ENCODE measurements at regions not wholly inside any gene's neighbourhood (a gene's known extent, or its start where the extent isn't known, plus 50 kb on each side); places are given as distances from the start of the nearest gene placed in this dataset.

DNA sequence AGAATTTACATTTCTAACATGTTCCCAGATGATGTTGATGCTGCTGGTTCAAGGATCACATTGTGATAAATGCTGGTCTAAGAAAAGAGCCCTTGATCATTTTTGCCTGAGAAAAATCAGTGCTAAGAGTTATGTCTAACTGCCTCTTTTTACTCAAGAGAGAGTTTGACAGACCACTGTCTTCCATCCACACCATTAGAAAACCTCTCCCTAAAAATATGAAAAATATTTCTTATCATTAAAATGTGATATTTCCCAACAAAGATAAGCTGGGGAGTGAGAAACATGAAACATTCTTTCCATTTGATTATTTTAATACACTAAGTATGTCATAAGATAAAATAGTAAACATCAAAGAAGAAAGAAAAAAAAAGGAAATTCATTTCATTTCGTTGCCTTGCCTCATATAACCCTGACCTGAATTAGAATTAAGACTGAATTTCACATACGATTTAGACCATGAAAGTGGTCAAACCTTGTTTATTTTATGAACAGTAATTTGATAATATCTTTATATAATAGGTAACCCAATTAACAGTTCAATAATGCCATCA lies 471.8 kb upstream of the ARHGEF26 start:
- Histone ChIP-seq H3K4me2 (no peak overlapping the region), H3K27me3 (no peaks in the 10 kb centered on the region), H3K9ac (no peak overlapping the region), H3K4me3 (no peak overlapping the region), H3K36me3 (no peaks in the 10 kb centered on the region), H3K9me3 (replicated peaks in 1 of 11) (peaks cover 0 to 13% (median 0%) of the 10 kb centered on the region in 11 experiments; a peak in 4 of 22 replicates), H3K27ac (no peak overlapping the region), H4K20me1 (no peaks in the 10 kb centered on the region), H3K4me1 (no peaks in the 10 kb centered on the region)
- no peak for TF ChIP-seq Cebpa-rat (IDR thresholded peaks at IDR 0.05)

DNA sequence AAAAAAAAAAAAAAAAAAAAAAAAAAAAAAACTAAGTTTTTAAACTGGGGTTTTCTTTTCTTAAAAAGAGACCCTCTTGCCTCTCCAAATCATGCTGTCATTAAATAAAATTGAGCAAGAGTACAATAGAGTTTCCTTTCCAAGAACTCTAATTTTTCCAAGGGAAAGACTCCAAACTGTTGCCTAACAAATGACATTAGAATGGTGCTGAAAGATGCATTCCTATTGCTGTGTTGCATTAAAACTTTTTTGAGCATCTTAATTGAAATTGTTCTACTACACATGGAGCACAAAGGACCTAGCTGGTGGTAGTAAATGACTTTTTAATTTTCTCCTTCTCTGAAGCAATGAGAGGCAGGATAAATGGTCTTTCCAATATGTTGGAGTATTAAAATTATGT lies 469.1 kb upstream of the ARHGEF26 start:
- Histone ChIP-seq H4K20me1 (no peaks in the 10 kb centered on the region), H3K4me3 (no peak overlapping the region), H3K4me2 (no peak overlapping the region), H3K9ac (no peak overlapping the region), H3K9me3 (replicated peaks in 1 of 11) (0 out of 22 replicates have a peak, but pooled peaks cover 0 to 4% (median 0%) of the 10 kb centered on the region in 11 experiments), H3K4me1 (no peaks in the 10 kb centered on the region), H3K27me3 (no peaks in the 10 kb centered on the region), H3K27ac (no peak overlapping the region), H3K36me3 (no peaks in the 10 kb centered on the region)
- TF ChIP-seq Cebpa-rat (IDR thresholded peaks at IDR 0.05) = no peak

DNA sequence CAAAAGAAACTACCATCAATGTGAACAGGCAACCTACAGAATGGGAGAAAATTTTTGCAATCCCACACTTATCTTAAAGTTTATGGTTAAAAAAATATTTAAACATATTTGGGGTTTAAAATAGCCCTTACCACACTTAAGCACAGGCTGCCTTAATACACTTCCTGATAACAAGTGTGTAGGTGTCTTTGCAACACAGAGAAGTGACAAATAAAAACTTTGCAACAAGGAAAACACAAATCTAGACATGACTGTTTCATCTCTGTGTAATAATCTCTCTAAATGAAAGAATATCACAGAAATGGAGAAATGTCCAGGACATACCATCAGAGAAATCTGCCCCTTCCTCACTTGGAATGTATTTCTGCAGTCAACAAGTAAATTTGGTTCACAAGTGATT lies 464.1 kb upstream of the ARHGEF26 start:
- no peaks in the 10 kb centered on the region for H3K27me3 ChIP-seq
- no peaks in the 10 kb centered on the region for H3K4me1 ChIP-seq
- no peak overlapping the region for H3K27ac ChIP-seq
- no peak overlapping the region for H3K4me3 ChIP-seq
- H4K20me1 ChIP-seq = no peaks in the 10 kb centered on the region
- no peaks in the 10 kb centered on the region for H3K36me3 ChIP-seq
- H3K4me2 ChIP-seq = no peak overlapping the region
- H3K9ac ChIP-seq = no peak overlapping the region
- TF ChIP-seq Cebpa-rat (IDR thresholded peaks at IDR 0.05) = no peak
- H3K9me3 ChIP-seq (replicated peaks in 1 of 11) = peaks cover 0 to 5% (median 0%) of the 10 kb centered on the region in 11 experiments; a peak in 1 of 22 replicates

DNA sequence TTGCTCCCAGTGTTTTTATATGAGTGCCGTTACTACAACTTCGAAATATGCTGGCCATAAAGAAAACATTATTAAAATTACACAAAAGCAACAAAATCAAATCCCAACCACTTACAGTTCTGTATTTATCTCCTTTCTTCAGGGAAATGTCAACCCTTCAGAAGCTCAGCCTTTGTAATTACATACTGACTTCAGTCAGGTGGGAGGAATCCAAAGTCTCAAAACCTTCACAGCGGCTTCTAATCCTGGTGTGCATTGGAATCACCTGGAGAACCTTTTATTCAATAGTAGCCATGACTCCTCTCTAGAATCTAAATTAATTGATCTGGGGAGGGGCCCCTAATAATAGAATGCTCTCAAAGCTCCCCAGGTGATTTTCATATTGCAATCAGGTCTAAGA lies 463.7 kb upstream of the ARHGEF26 start:
- no peak for TF ChIP-seq Cebpa-rat (IDR thresholded peaks at IDR 0.05)
- no peaks in the 10 kb centered on the region for H3K36me3 ChIP-seq

DNA sequence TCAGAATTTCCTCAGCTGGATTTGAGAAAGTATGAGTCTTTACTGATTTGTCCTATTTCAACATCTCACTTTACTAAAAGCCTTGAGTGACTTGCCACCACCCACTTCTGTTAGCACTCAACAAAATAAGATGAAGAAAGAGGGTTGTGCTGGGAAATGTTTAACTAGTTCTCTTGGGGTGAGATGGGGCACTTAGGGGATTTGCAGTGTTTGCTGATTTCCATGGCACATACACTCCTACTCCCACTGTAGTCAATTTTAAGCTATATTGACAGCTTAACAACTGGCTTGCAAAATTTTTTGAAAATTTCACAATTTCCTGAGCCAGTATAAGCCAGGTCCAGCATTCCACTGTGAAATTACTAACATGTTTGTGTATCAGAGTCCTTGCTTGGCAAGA lies 463.1 kb upstream of the ARHGEF26 start:
- Histone ChIP-seq H3K4me3 (no peak overlapping the region), H3K27ac (no peak overlapping the region), H3K9ac (no peak overlapping the region)

More for the DNA sequence above, 463.7 kb upstream of the ARHGEF26 start:
- H3K4me3 ChIP-seq = no peak overlapping the region
- no peak overlapping the region for H3K9ac ChIP-seq
- H3K4me1 ChIP-seq = no peaks in the 10 kb centered on the region
- H3K27me3 ChIP-seq = no peaks in the 10 kb centered on the region
- no peak overlapping the region for H3K4me2 ChIP-seq
- H4K20me1 ChIP-seq = no peaks in the 10 kb centered on the region
- no peak overlapping the region for H3K27ac ChIP-seq
- H3K9me3 ChIP-seq (replicated peaks in 1 of 11) = peaks cover 0 to 5% (median 0%) of the 10 kb centered on the region in 11 experiments; a peak in 1 of 22 replicates

DNA sequence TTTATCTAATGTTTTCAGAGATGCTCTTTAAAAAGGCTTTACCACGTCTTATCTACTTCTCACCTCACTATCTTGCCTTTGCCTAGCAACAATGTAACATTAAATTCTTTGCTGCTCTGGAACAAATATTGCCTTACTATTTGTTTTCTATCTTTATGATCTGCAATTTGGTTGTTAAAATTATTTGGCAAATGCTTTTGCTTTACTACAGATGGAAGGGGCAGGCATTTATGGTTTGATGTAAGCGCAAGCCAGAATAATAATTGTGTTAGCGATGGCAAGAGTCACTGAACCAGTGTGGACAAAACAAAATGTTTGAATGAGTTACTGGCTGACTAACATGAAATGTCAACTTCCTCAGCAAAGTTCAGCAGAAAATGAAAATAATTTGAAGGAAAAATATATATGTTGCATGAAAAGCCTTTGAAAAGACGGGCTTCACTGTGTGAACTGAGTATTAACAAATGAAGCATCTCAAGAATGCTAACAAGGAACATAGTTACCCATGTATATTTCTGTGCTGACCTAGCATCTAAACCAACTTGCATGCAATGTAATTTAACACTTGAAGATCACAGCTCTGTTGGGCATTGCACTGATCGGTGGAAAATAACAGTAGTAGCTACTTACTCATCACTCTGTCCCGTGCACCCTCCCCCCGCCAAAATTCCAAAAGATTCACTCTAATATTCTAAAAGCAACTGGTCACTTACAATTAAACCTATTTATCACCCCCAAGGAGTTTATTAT lies 454.0 kb upstream of the ARHGEF26 start:
- H4K20me1 ChIP-seq = no peaks in the 10 kb centered on the region
- no peak overlapping the region for H3K9ac ChIP-seq
- no peak overlapping the region for H3K27ac ChIP-seq
- H3K9me3 ChIP-seq (replicated peaks in 1 of 11) = no peaks in the 10 kb centered on the region
- no peak overlapping the region for H3K4me3 ChIP-seq
- no peaks in the 10 kb centered on the region for H3K27me3 ChIP-seq
- no peaks in the 10 kb centered on the region for H3K4me1 ChIP-seq
- no peak overlapping the region for H3K4me2 ChIP-seq
- no peak for TF ChIP-seq Cebpa-rat (IDR thresholded peaks at IDR 0.05)
- no peaks in the 10 kb centered on the region for H3K36me3 ChIP-seq

More for the DNA sequence above, 463.1 kb upstream of the ARHGEF26 start:
- no peaks in the 10 kb centered on the region for H3K27me3 ChIP-seq
- TF ChIP-seq Cebpa-rat (IDR thresholded peaks at IDR 0.05) = no peak
- H3K9me3 ChIP-seq (replicated peaks in 1 of 11) = peaks cover 0 to 5% (median 0%) of the 10 kb centered on the region in 11 experiments; a peak in 1 of 22 replicates
- no peaks in the 10 kb centered on the region for H3K4me1 ChIP-seq
- H3K36me3 ChIP-seq = no peaks in the 10 kb centered on the region
- no peak overlapping the region for H3K4me2 ChIP-seq
- H4K20me1 ChIP-seq = no peaks in the 10 kb centered on the region

DNA sequence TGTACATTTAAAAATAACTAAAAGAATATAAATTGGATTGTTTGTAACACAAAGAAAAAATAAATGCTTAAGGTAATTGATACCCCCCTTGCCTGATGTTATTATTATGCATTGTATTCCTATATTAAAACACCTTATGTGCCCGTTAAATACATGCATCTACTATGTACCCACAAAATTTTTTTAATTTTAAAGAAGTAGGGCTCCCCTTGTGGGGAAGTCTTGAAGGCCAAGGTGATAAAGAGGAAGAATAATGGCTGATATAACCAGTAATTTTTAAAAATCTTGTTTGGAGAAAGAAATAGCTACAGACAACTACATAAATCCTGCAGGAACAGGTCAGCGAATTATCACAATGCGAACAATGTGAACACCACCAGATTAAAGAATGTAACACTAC lies 451.7 kb upstream of the ARHGEF26 start:
- no peak overlapping the region for H3K4me3 ChIP-seq
- no peak overlapping the region for H3K9ac ChIP-seq
- no peaks in the 10 kb centered on the region for H3K27me3 ChIP-seq
- H3K4me2 ChIP-seq = no peak overlapping the region
- TF ChIP-seq Cebpa-rat (IDR thresholded peaks at IDR 0.05) = no peak
- H3K27ac ChIP-seq = no peak overlapping the region
- H3K36me3 ChIP-seq = no peaks in the 10 kb centered on the region
- H3K4me1 ChIP-seq = no peaks in the 10 kb centered on the region
- H3K9me3 ChIP-seq (replicated peaks in 1 of 11) = no peaks in the 10 kb centered on the region
- no peaks in the 10 kb centered on the region for H4K20me1 ChIP-seq

DNA sequence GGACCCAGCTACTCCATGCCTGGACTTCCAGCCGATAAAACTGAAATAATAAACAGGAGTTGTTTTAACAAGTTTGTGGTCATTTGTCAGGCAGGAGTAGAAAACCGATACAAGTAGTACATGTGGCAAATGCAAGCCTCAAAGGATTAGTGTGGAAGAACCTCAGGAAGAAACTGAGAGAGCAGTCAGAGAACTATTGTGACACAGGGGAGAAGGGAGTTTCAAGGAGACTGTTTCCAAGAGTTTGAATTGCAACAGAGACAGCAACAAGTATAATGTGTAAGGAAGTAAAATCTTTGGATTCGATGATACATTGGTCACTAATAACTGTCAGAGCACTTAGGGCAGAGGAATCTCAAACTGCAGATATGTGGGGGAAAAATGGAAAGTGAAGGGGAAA lies 450.6 kb upstream of the ARHGEF26 start:
- no peaks in the 10 kb centered on the region for H3K27me3 ChIP-seq
- no peak overlapping the region for H3K27ac ChIP-seq
- H3K36me3 ChIP-seq = no peaks in the 10 kb centered on the region
- TF ChIP-seq Cebpa-rat (IDR thresholded peaks at IDR 0.05) = no peak
- no peaks in the 10 kb centered on the region for H3K4me1 ChIP-seq
- no peak overlapping the region for H3K9ac ChIP-seq
- H3K9me3 ChIP-seq (replicated peaks in 1 of 11) = no peaks in the 10 kb centered on the region
- H4K20me1 ChIP-seq = no peaks in the 10 kb centered on the region
- no peak overlapping the region for H3K4me3 ChIP-seq
- no peak overlapping the region for H3K4me2 ChIP-seq

DNA sequence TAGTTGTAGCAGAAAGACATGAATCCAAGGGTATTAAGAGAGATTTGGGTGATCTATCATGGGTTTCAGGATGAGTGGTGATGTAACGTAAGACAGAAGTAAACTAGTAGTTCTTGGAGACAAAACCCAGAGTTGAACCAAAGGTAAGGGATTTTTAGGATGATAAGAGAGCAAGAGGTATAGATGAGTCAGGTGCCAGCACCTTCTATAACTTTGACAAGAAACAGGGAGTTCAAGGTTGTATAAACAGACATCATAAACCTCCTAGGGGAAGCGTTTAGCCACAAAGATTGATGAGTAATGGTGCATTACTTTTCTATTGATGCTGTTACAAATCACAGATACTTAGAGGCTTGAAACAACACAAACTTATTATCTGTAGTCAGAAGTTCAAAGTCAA lies 447.3 kb upstream of the ARHGEF26 start:
- Histone ChIP-seq H3K9ac (no peak overlapping the region), H3K4me3 (no peak overlapping the region), H4K20me1 (no peaks in the 10 kb centered on the region), H3K4me1 (peaks cover 0 to 3% (median 0%) of the 10 kb centered on the region in 10 experiments; a peak in 1 of 20 replicates), H3K9me3 (replicated peaks in 1 of 11) (no peaks in the 10 kb centered on the region), H3K4me2 (no peak overlapping the region), H3K27ac (no peak overlapping the region), H3K36me3 (no peaks in the 10 kb centered on the region), H3K27me3 (no peaks in the 10 kb centered on the region)
- TF ChIP-seq Cebpa-rat (IDR thresholded peaks at IDR 0.05) = no peak

DNA sequence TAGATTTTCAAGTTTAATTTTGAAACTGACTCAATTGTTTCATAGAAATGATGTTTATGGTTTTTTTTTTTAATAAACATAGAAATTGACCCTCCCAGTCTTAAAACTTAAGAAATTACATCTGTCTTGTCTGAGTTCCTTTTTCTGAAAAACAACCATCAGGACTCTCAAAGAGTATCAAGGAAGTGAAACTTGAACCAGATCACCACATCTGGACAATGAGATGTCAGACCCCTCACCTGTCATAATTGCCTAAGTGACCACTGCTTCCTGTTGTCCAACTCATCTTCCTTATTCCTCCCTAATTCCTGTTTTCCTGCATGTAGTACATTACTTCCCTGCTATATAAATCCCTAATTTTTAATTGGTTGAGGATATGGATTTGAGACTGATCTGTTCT lies 441.5 kb upstream of the ARHGEF26 start:
- Histone ChIP-seq H3K9me3 (replicated peaks in 1 of 11) (no peaks in the 10 kb centered on the region), H3K27me3 (no peaks in the 10 kb centered on the region), H3K36me3 (no peaks in the 10 kb centered on the region), H3K4me3 (no peak overlapping the region), H3K27ac (no peak overlapping the region), H3K9ac (no peak overlapping the region), H4K20me1 (no peaks in the 10 kb centered on the region), H3K4me2 (peak overlapping the region in 4 of 11 experiments; percentile 8 to 31 (median 26); a peak in 3 of 22 replicates), H3K4me1 (peaks cover 0 to 22% (median 3%) of the 10 kb centered on the region in 10 experiments; a peak in 7 of 20 replicates)
- TF ChIP-seq Cebpa-rat (IDR thresholded peaks at IDR 0.05) = no peak

Data from BLaER1 treated with 17β-estradiol and CSF1 and Interleukin-3, amounts not matched to agents 10 nM and 100 nM (cell line).